Smooth muscle cell (in vitro differentiated cells): ENCODE measurements at regions not wholly inside any gene's neighbourhood (a gene's known extent, or its start where the extent isn't known, plus 50 kb on each side); places are given as distances from the start of the nearest gene placed in this dataset.

ENCODE experiments used
- DNase-seq: peaks from one replicate; lab custom pipeline; 2025; ENCODE audit not compliant: unreplicated experiment; lab: John Stamatoyannopoulos, UW
- H2AFZ ChIP-seq: fragments of 200-600 bp; sonication (generic); 2 replicates; pipeline ENCODE4 v1.6.0; 2016; ENCODE audit warnings: antibody characterized with exemption, low read depth, mild to moderate bottlenecking
- H3F3A ChIP-seq: fragments of 200-600 bp; sonication (generic); 2 replicates; pipeline ENCODE4 v1.6.0; 2017; ENCODE audit warnings: antibody characterized with exemption, low read depth
- H3K27ac ChIP-seq: fragments of 200-600 bp; sonication (generic); 2 replicates; pipeline ENCODE4 v1.5.1; 2016; ENCODE audit warnings: low read depth, mild to moderate bottlenecking
- H3K27me3 ChIP-seq: fragments of 200-600 bp; sonication (generic); 2 replicates; pipeline ENCODE4 v1.6.1; 2016; ENCODE audit warnings: low read depth, mild to moderate bottlenecking
- H3K36me3 ChIP-seq: fragments of 200-600 bp; sonication (generic); 2 replicates; pipeline ENCODE4 v1.5.1; 2016; ENCODE audit warnings: low read depth
- H3K4me1 ChIP-seq: fragments of 200-600 bp; sonication (generic); 2 replicates; pipeline ENCODE4 v1.5.1; 2016; ENCODE audit warnings: low read depth
- H3K4me2 ChIP-seq: fragments of 200-600 bp; sonication (generic); 2 replicates; pipeline ENCODE4 v1.6.0; 2016; ENCODE audit warnings: mild to moderate bottlenecking
- H3K4me3 ChIP-seq: fragments of 200-600 bp; sonication (generic); 2 replicates; pipeline ENCODE4 v1.5.1; 2016; ENCODE audit warnings: mild to moderate bottlenecking
- H3K79me2 ChIP-seq: fragments of 200-600 bp; sonication (generic); 2 replicates; pipeline ENCODE4 v1.6.0; 2016; ENCODE audit warnings: low read depth, mild to moderate bottlenecking
- H3K9ac ChIP-seq: fragments of 200-600 bp; sonication (generic); 2 replicates; pipeline ENCODE4 v1.6.0; 2016; ENCODE audit warnings: low read depth
- H3K9me3 ChIP-seq: fragments of 200-600 bp; sonication (generic); replicated peaks from 2 replicates; pipeline ENCODE4 v1.5.1; 2016; ENCODE audit warnings: low read depth
- H4K20me1 ChIP-seq: fragments of 200-600 bp; sonication (generic); 2 replicates; pipeline ENCODE4 v1.6.0; 2016; ENCODE audit warnings: low read depth
- WGBS: methylation state at CpG from one replicate; pipeline ENCODE4 v1.1.7; 2016; ENCODE audit warnings: low lambda C conversion rate; 5-methylcytosine and 5-hydroxymethylcytosine counted together
- TF ChIP-seq, protein P1 (sequence below): fragments of 200-600 bp; sonication (generic); IDR thresholded peaks from 2 replicates; pipeline ENCODE4 v1.5.1; 2017; ENCODE audit warnings: borderline replicate concordance, mild to moderate bottlenecking, antibody characterized with exemption; ENCODE audit not compliant: insufficient read depth, poor library complexity, severe bottlenecking

DNA sequence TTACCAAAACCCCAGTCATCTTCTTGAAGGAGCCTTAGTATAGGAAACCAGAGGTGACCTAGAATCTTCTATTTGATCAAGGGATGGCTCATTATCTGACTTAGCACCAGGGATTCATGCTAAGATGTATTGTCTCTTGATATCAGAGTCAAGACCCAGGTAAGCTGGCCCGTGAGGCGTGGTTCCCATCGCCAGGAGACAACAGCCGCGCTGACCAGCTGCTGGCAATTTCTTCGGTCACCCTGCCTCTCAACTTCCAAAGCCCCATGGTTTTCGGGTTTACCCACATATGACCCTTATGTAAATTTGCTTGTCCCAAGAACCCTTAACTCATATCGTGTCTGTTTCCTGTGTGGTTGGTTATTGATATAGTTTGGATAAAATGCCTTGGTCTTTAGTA, 77.7 kb upstream of the VSTM2B start:
- no peak overlapping the region for H2AFZ ChIP-seq

DNA sequence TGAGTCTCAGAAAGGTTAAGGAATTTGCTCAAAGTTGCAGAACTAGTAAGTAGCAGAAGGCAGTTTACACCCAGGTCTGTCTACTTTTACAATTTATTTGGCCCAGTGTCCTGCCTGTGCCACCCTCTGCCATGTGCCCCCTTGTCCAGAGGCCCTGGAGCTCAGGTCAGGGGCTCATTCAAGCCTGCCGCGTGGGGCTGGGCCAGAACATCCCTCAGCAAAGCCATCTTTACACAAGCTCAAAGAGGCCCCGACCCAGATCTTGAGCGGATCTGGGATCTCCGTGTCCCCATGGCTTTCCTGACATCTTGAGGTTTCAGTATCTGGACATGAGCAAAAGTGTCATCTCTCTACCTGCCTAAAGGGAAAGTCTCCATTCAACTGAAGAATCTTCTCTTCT, 76.4 kb upstream of the VSTM2B start:
- no peak overlapping the region for H2AFZ ChIP-seq
- no peaks in the 10 kb centered on the region for H3K27me3 ChIP-seq
- no peak for DNase-seq
- 89% methylated on average over 5 of the region's 5 CpGs for WGBS
- no peaks in the 10 kb centered on the region for H3K4me1 ChIP-seq
- TF ChIP-seq, protein P1, sequence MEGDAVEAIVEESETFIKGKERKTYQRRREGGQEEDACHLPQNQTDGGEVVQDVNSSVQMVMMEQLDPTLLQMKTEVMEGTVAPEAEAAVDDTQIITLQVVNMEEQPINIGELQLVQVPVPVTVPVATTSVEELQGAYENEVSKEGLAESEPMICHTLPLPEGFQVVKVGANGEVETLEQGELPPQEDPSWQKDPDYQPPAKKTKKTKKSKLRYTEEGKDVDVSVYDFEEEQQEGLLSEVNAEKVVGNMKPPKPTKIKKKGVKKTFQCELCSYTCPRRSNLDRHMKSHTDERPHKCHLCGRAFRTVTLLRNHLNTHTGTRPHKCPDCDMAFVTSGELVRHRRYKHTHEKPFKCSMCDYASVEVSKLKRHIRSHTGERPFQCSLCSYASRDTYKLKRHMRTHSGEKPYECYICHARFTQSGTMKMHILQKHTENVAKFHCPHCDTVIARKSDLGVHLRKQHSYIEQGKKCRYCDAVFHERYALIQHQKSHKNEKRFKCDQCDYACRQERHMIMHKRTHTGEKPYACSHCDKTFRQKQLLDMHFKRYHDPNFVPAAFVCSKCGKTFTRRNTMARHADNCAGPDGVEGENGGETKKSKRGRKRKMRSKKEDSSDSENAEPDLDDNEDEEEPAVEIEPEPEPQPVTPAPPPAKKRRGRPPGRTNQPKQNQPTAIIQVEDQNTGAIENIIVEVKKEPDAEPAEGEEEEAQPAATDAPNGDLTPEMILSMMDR = no peak
- no peaks in the 10 kb centered on the region for H3F3A ChIP-seq
- H3K27ac ChIP-seq = no peak overlapping the region
- H4K20me1 ChIP-seq = no peaks in the 10 kb centered on the region
- H3K4me2 ChIP-seq = no peak overlapping the region
- no peak overlapping the region for H3K4me3 ChIP-seq
- no peaks in the 10 kb centered on the region for H3K36me3 ChIP-seq
- no peaks in the 10 kb centered on the region for H3K79me2 ChIP-seq
- no peaks in the 10 kb centered on the region for H3K9me3 ChIP-seq
- H3K9ac ChIP-seq = no peak overlapping the region

More for the DNA sequence above, 77.7 kb upstream of the VSTM2B start:
- WGBS = 88% methylated on average over 8 of the region's 8 CpGs
- Histone ChIP-seq H3K27me3 (no peaks in the 10 kb centered on the region), H3K4me1 (no peaks in the 10 kb centered on the region), H3K4me2 (no peak overlapping the region), H3F3A (no peaks in the 10 kb centered on the region), H3K9me3 (no peaks in the 10 kb centered on the region), H3K27ac (no peak overlapping the region), H4K20me1 (no peaks in the 10 kb centered on the region), H3K79me2 (no peaks in the 10 kb centered on the region), H3K36me3 (no peaks in the 10 kb centered on the region), H3K9ac (no peak overlapping the region), H3K4me3 (no peak overlapping the region)
- TF ChIP-seq, protein P1 = no peak
- no peak for DNase-seq

DNA sequence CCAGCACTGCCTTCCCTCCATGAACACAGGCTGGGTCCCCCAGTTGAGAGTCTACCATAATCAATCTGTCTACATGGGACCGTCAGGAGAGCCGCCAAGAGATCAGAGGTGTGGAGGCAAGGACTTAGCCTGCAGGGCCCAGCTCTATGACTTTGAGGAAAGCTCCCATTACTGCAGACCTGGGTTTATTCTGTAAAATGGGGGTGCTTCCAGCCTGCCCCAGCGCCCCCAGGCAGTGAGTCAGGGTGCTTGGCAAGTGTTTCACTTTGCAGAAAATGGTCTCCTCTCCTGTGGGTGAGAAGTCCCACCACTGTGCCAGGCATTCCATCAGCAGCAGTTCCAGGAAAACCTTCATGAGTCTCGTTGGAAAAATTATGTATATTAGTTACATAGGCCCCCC, 75.5 kb upstream of the VSTM2B start:
- 72% methylated on average over 4 of the region's 4 CpGs for WGBS
- H2AFZ ChIP-seq = no peak overlapping the region
- TF ChIP-seq, protein P1 = no peak
- no peaks in the 10 kb centered on the region for H4K20me1 ChIP-seq
- H3K4me3 ChIP-seq = no peak overlapping the region
- no peaks in the 10 kb centered on the region for H3K9me3 ChIP-seq
- H3K4me1 ChIP-seq = no peaks in the 10 kb centered on the region
- H3K27me3 ChIP-seq = no peaks in the 10 kb centered on the region
- H3F3A ChIP-seq = no peaks in the 10 kb centered on the region
- no peak overlapping the region for H3K9ac ChIP-seq
- no peak for DNase-seq
- no peak overlapping the region for H3K4me2 ChIP-seq
- H3K79me2 ChIP-seq = no peaks in the 10 kb centered on the region
- no peak overlapping the region for H3K27ac ChIP-seq
- H3K36me3 ChIP-seq = no peaks in the 10 kb centered on the region

DNA sequence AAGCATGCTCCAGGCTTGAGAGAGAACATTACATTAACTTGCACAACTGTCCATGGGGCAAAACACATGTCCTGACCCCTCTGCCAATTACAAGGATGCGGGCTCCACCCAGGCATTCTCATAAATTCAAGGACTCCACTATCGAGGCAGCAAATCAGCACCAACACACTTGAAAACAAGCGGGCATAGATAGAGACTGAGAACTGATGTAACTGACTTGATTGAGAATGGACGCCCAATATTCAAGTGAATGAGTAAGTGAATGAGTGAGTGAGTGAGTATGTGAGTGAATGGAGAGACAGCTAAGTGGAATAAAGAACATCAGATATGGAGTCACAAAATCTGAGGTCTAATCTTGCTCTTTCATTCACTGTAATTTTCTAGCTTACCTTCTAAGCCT, 75.0 kb upstream of the VSTM2B start:
- Histone ChIP-seq H3K9me3 (no peaks in the 10 kb centered on the region), H3K4me1 (no peaks in the 10 kb centered on the region)

More for the DNA sequence above, 75.0 kb upstream of the VSTM2B start:
- WGBS = 84% methylated on average over 4 of the region's 4 CpGs
- no peak overlapping the region for H3K27ac ChIP-seq
- H4K20me1 ChIP-seq = no peaks in the 10 kb centered on the region
- H2AFZ ChIP-seq = no peak overlapping the region
- no peak overlapping the region for H3K4me2 ChIP-seq
- H3K27me3 ChIP-seq = no peaks in the 10 kb centered on the region
- no peak overlapping the region for H3K9ac ChIP-seq
- no peaks in the 10 kb centered on the region for H3K79me2 ChIP-seq
- no peak for DNase-seq
- TF ChIP-seq, protein P1 = no peak
- no peak overlapping the region for H3K4me3 ChIP-seq
- H3F3A ChIP-seq = no peaks in the 10 kb centered on the region
- H3K36me3 ChIP-seq = no peaks in the 10 kb centered on the region
